PC-9 (cell line): ENCODE measurements at regions not wholly inside any gene's neighbourhood (a gene's known extent, or its start where the extent isn't known, plus 50 kb on each side); places are given as distances from the start of the nearest gene placed in this dataset.

Experiments
- EZH2 ChIP-seq: fragments of 200-600 bp; sonication (generic); IDR thresholded peaks from 2 replicates; pipeline ENCODE4 v1.8.0; 2017; ENCODE audit warnings: antibody characterized with exemption, low read depth
- TF ChIP-seq, protein P1 (sequence below): fragments of 200-600 bp; sonication (generic); conservative IDR thresholded peaks from 2 replicates; pipeline ENCODE4 v1.6.1; 2017; ENCODE audit warnings: mixed run types, antibody characterized with exemption, mild to moderate bottlenecking, moderate library complexity

GRCh38 chr7:138395763-138396162 is 64.3 kb upstream of the TRIM24 start:
- TF ChIP-seq, protein P1, sequence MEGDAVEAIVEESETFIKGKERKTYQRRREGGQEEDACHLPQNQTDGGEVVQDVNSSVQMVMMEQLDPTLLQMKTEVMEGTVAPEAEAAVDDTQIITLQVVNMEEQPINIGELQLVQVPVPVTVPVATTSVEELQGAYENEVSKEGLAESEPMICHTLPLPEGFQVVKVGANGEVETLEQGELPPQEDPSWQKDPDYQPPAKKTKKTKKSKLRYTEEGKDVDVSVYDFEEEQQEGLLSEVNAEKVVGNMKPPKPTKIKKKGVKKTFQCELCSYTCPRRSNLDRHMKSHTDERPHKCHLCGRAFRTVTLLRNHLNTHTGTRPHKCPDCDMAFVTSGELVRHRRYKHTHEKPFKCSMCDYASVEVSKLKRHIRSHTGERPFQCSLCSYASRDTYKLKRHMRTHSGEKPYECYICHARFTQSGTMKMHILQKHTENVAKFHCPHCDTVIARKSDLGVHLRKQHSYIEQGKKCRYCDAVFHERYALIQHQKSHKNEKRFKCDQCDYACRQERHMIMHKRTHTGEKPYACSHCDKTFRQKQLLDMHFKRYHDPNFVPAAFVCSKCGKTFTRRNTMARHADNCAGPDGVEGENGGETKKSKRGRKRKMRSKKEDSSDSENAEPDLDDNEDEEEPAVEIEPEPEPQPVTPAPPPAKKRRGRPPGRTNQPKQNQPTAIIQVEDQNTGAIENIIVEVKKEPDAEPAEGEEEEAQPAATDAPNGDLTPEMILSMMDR, result no peak
- no peak for TF ChIP-seq EZH2
